DMS153 treated with DMSO at 0.1 percent for 48 hours (cell line): ENCODE measurements at regions not wholly inside any gene's neighbourhood (a gene's known extent, or its start where the extent isn't known, plus 50 kb on each side); places are given as distances from the start of the nearest gene placed in this dataset.

Experiments used
- DNase-seq: peaks from one replicate; lab custom pipeline; 2025; ENCODE audit not compliant: unreplicated experiment; lab: John Stamatoyannopoulos, UW

DNA sequence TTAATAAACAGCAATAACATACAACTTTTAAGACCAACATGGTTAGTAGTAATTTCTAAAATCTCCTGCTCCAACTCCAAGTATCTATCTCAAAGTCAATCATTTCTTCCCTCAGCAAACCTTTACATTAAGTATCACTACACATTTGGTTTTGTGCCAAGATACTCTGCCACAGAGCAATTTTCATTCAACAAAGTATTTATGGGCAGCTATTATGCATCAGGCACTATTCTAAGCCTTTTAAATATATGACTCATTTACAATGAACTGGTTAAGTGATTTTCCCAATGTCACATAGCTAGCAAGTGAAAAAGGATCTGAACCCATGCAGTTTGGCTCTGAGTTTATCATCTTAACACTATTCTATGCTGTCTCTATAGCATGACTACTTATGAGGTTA, 264.3 kb downstream of the NOL4 start:
- DNase-seq: peak; percentile 77

DNA sequence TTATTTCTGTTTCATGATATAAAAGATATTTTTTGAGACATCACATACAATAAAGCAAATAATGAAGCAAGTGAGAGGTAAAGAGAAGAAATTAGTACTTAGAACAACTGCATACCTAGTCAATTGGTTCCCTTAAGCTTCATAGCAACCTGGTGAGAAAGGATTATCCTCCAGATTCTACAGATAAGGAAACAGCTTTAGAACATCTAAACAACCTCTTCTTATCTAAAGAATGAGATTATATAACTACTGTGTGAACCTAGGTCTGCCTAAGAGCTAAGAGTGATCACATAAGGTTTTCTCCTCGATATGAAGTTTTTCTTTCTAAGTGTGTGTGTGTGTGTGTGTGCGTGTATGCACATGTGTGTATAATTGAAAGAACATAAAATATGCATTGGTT, 265.1 kb downstream of the NOL4 start:
- DNase-seq: peak; percentile 73

- DNase-seq: peak; percentile 52
These were observed 267.0 kb downstream of the NOL4 start for GRCh38 chr18:33957707-33958106.

DNA sequence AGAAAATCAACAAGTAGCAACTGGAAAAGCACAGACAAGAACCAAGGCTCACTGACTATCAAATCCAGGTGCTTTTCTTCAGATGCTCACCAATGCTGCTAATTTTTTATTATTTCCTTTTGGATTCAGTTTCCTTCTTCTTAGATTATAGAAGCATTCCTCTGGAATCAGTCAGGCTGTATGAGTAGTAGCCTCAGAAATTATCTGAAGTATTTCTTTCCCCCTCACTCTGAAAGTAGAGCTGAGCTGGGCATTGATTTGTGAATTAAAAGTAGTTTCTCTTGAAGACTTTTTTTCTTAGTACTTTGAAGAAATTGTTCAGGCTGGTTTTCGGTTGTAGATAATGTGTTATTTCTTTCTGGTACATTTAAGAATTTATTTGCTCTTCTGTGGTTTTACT, 273.7 kb downstream of the NOL4 start:
- DNase-seq: no peak

- DNase-seq: no peak
These were observed 278.4 kb downstream of the NOL4 start for GRCh38 chr18:33946336-33946735.

DNA sequence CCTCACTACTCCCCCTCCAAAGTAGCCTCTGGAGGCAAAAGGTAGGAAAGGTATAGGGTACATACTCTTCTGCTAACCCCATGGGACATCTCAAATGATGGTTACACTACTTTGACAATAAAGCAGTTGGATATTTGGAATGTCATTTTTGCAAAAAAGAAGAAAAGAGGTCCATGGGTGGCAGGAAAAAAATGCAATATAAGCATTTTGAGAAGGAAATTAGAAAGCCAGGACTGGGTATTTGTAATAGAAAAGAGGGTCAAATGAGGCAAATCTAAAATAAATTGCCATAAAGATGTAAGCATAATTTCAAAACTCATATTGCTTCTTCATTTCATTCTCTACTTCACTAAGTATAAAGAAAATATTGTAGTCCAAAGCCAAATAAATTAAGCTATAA, 280.2 kb downstream of the NOL4 start:
- no peak for DNase-seq

- no peak for DNase-seq
These were observed 287.4 kb downstream of the NOL4 start for GRCh38 chr18:33937270-33937816.

DNA sequence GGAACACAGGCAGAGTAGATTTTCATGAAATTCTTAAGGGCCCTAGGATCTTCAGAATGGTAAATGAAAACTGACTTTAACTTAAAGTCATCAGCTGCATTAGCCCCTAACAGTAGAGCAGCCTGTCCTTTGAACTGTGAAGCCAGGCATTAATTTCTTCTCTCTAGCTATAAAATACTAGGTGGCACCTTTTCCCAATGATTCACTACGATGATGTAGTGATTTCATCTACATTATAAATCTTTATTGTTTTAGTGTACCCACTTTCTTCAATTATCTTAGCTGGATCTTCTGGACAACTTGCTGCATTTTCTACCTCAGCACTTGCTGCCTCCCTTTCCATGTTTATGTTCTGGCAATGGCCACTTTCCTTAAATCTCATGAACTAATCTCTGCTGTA, 290.5 kb downstream of the NOL4 start:
- no peak for DNase-seq

- no peak for DNase-seq
These were observed 296.5 kb downstream of the NOL4 start for GRCh38 chr18:33928231-33928630.

GRCh38 chr18:33924576-33924975, 300.1 kb downstream of the NOL4 start:
- peak; percentile 77 for DNase-seq

DNA sequence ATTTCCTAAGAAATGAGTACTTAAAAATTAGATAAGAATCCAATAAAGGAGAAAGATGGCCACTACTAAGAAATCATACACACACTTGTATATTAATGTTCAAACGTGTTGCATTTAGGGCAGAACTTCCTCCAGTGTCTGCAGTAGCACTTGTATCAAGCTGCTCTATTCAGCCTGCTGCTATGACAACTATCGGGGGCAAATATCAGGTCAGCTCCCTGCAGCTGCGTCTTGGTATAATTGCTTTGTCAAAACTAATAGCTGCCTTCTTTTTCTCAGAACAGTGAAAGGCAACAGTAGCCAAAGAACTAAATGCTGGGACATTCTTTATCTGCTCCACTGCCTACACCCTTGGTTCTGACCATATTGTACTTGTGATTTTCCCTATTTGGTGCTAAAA, 300.7 kb downstream of the NOL4 start:
- DNase-seq: peak; percentile 91

DNA sequence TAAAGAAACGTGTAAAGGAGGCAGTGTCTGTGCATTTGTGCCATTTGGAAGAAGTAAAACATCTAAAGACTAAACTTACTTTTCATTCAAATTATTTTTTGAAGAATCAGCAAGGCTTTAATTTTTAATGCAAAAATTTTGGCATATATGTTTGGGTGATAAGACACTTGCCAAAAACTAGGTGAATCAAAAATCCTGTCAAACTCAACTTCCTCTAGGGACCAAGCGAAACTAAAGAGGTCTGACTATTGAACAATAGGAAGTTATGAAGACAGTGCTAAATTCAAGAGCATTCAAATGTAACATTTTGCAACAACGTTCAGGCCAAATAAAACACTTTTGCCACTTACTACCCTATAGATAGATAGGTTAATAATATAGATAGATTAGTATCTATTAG, 306.1 kb downstream of the NOL4 start:
- DNase-seq: no peak

DNA sequence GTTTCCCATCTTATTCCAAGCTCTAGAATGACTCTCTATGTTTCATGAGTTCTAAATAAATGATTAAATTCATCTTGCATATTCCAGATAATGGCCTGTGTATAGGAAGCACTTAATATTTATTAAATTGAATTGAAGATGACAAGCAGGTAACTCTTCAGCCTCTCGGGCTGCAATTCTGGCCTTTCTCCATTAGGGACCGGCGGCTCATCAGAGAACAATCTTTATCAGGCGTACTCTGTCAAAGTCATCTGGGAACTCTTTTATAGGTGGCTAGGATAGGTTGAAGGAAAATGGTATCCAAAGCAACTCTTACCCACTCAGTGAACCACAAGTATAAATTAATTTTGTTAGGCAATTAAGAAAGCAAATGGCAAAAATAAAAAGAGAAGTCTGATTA, 308.5 kb downstream of the NOL4 start:
- DNase-seq: no peak

DNA sequence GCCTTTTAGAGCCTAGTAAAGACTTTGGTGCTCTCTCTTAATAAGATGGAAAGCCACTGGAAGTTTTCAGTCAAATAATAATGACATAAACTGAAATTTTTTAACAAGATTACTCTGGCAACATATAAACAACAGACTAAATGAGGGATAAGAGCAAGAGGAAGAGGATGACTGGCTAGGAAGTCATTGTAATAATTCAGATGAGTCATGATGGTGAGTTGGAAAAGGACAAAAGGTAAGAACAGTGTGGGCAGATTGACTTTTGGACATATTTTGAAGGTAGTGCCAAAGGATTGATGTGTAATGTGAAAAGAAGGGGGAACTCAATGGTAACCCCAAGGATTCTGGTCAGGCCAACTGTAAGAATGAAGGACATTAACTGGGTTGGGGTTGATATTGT, 310.3 kb downstream of the NOL4 start:
- DNase-seq: no peak

GRCh38 chr18:33906046-33906445, 318.7 kb downstream of the NOL4 start:
- DNase-seq: no peak

- DNase-seq: no peak
These were observed 322.7 kb downstream of the NOL4 start for GRCh38 chr18:33901894-33902512.

DNA sequence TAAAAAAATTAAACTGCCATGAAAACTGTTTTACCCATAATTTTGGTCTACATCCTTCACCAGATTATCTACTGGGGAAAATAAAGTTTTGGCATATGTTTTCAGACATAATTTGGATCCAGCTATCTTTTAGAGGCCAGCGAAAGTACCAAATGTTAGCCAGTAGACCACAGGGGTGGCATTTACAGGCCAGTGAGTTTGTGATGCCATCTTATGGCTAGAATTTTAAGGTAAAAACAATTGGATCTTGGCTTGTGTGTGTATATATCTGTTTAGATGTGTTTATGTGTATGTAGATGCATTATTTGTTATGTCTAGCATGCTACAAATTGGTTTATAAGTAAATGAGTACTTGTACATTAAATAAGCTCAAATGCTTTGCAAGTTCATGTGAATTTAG, 322.6 kb downstream of the ASXL3 start:
- no peak for DNase-seq

DNA sequence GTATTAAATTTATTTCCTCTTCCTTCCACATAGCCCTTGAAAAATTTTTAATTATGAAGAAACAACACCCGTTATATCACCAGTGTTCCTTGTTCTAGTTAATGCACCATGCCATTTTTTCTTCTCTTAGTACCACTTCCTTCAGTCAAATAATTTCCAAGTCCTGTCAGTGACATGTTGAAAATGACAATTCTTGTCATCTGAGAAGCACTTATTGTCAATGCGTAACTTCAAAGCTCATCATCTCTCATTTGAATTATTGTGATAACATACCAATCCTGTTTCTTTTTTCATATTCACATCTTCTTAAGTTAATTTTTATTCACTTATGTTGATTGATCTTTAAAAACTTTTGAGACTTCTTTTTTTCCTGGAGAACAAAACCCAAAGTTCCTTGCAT, 320.4 kb downstream of the ASXL3 start:
- no peak for DNase-seq

DNA sequence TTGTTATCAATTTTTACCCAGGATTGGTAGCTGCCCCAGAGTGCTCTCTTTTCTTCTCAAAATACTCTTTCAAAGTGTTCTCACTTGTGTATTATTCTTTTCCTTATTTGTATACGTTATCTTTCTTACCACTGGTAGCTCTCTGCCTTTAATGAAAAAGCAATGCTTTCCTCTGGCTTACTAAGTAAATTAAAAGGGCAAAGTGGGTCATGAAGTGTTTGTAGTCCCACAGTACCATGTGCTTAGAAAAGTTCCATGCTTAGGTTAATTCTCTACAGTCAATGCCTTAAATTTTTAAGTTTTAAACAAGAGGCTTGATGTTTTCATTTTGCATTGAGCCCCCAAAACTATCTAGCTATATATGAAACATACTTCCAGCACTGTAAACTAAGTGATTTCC, 300.2 kb downstream of the ASXL3 start:
- no peak for DNase-seq

DNA sequence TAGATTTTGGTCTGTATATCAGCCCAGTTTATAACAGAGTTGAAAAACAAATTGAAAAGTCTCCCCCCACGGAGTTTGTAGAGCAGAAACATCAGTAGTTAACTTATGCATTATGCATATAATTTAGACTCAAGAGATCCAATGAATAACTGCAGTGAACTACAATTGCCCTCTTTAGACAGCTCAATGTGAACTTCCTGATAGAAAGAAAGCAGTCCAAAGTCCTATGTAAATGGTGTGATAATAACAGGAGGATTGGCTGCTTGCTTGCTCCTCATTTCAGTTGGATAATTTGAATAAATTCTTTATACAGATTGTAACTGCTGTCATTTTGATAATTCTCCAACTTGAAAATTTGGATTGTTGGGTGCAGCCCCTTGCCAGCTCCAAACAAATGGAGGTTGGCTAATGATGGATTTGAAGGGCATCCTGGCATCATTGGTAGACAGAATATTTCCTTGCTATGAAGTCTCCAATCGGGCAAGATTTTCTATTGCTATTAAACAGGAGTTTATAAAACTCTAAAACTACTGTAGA, 297.1 kb downstream of the ASXL3 start:
- DNase-seq: no peak

GRCh38 chr18:33873112-33873511, 295.1 kb downstream of the ASXL3 start:
- DNase-seq: no peak

DNA sequence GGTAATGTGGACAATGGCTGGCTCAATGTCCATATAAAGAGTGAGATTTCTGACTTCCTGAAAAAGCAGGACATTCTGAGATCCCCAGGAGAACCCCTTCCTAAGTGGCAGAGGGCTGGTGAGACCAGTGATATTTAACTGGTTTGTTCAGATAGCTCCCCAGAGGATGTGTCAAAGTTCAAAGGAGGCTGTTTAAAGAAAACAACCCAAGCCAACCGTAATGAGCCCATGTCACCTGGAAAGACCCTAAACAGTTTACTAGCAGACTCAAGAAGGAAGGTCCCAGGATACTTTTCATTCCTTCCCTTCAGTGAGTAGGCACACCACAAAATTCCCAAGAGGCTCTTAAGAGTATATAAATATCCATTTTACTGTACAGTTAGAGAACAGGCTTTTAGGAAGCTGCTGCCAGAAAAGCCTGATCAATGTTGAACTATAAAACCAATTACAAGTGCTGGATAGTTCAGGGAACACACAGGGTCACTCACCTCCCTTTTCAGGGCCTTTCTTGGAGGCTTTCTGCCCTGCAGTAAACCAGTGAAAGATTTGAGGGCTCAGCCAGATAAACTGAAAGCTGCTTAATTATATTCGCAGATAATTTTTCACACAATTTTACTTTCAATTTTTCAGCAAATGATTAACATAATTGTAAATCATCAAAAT, 293.5 kb downstream of the ASXL3 start:
- DNase-seq: no peak

DNA sequence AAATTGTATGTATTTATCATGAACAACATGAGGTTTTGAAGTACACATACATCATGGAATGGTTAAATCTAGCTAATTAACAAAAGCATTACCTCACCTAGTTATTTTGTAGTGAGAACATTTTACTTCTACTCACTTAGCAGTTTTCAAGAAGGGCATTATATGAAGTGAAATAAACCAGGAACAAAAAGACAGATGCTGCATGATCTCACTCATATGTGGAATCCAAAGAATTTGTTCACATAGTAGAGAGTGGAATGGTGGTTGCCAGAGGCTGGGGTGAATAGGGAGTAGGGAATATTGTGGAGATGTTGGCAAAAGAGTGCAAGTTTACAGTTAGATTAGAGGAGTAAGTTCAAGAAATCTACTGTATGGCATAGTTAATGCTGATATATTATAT, 292.0 kb downstream of the ASXL3 start:
- DNase-seq: no peak
